ENCODE measurements at regions not wholly inside any gene's neighbourhood (a gene's known extent, or its start where the extent isn't known, plus 50 kb on each side); places are given as distances from the start of the nearest gene placed in this dataset.
A peak's percentile ranks its signal among the peaks of the same experiment; 100 is the strongest.

DNA sequence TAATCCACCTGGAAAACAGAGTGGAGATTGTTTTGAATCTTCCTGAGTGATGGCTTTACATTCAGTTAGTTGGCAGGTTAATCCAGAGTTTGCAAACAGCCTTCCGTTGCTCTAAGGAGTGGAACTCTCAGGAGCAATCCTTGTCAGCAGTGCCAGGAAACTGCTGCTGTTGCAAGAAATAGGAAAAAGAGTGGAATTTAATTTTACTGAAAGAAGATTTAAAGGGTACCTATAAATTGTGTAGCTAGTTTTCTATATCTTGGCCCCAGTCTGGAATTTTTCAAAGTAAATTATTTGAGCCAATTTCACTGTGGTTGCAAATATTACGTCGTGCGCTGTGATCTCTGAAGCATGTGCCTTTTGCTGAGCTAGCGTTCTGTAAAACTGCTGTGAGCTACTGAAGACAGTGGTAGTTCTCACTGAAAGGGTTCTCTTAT, 55.5 kb upstream of the SLC5A12 start:
- peak; percentile 46 for DNase-seq

DNA sequence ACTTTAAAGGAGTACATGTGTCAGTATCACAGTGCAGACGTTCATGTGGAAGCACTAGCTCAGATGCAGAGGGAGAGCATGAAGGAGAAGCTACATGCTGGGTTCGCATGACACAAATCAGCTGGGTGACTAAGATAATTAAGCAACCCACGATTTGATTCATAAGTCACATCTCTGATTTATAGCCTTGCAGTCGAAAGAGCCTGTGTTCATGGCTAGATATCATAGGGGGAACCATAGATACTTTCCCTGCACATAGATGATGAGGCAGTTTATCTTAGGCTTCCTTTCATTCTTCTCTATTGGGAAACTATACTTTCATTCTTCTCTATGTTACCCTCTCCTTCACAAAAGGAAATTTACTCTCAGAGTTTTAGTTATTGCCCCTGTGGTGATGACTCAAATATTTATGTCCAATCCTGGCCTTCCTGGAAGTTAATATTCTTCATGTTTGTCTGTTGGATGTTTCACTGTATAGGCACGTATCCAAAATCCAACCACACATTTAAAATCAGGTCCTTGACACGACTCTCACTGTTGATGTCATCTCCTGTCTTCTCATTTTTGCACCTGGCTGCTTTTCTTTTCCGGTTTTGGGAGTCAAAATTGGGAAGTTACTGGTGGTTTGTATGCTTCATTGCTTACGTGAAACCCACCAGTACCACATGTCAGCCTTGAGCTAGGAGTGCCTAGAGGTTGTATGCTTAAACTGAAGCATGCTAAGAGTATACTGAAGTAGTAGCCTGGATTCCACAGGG, 56.3 kb upstream of the SLC5A12 start:
- no peak for DNase-seq

DNA sequence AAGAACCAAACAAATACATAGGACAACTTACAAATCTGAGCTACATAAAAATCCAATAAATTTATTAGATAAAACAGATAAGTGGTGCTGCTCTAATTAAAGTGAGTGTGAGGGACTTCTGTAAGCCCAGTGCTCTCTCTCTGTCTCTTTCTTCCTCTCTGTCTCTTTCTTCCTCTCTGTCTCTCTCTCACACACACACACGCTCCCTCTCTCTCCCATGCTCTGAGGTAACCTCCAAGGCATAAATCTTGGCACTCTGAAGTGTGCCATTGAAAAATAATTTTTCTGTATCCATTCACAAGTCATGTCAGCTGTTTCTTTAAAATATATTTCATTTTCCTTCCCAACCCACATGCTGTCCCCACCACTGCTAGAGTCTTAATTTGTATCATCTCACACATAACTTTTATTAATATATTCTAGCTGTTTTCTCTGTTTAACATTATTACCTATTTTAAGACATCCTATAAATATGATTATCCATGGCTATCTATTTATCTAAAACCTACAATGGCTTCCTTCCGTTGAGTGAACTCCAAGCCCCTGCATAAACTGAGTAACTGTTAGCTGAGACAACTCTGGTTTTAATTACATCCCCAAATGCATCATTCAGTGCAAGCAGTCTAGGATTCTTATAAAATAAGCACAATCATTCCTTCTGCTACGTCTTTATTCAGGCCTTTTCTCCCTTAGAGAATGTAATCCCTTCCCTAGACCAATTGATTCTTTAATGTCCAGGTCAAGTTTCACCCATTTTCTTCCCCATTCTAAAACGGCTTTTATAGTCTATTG, 57.4 kb upstream of the SLC5A12 start:
- DNase-seq, result no peak

DNA sequence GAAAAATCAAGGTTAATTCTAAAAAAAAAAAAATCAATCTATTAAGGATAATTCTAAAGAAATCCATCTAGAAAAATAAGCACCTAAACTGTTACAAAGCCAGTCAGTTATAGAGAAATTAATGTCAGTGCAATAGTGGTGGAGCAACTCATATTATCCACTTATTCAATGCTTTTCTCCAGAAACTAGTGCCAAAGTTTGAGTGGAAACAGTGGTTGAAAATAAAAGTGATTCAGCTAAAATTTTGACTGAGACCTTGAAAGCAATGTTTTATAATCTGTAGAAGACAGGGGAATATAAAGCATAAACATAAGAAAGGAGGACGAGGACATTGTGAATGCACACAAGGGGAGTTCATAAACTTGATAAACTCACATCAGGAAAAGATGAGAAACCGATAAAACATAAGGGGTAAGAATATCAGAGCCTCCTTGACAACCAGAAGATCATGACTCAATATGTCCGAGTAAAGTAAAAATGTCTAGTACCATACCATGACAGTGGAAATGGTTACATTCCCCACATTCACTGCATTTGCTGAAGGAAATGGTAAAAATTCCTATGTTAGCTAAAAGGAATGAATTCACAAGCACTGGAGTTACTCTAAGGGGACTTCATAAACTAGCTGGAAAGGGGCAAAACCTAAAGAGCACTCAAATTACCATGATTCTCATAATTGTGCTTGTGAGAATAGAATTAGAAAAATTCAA, 58.7 kb upstream of the SLC5A12 start:
- DNase-seq, result no peak

DNA sequence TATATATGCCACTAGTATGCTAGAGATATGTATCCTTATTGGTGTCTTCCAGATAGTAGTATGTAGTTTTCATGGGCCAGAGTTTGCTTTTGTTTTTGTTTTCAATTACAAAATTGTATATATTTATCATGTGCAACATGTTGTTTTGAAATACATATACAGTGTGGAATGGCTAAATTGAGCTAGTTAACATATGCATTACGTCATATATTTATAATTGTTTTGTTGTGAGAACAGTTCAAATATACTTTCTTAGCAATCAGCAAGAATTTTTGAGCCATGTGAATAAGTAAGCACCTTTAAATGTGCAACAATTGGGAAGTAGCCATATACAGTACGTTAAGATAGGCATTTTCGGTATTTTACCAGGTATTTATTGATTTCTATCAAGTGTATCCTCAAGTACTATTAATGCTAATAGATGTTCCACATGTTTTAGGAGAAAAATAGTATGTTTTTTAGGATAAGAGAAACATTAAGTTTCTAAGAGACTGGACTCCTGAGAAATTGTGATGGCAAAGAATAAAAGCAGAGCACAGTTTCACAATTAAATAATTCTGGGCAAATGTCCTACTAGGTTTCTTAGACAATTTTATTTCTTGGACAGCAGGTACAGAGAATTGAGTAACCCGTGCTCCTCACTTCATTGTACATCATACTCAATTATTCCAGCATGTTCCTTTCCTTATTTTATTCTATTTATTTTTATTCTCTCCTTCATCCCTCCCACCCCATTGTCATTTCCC, 60.5 kb upstream of the SLC5A12 start:
- DNase-seq, result no peak

DNA sequence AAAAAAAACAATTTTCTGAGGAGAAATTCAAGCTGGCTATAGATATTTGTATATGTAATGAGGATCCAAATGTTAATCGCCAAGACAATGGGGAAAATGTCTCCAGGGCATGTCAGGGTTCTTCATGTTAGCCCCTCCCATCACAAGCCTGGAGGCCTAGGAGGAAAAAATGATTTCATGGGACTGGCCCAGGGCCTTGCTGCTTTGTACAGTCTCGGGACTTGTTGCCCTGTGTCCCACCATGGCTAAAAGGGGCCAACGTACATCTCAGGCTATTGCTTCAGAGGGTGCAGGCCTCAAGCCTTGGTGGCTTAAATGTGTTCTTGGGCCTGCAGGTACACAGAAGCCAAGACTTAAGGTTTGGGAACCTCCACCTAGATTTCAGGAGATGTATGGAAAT, 62.1 kb upstream of the SLC5A12 start:
- no peak for DNase-seq

DNA sequence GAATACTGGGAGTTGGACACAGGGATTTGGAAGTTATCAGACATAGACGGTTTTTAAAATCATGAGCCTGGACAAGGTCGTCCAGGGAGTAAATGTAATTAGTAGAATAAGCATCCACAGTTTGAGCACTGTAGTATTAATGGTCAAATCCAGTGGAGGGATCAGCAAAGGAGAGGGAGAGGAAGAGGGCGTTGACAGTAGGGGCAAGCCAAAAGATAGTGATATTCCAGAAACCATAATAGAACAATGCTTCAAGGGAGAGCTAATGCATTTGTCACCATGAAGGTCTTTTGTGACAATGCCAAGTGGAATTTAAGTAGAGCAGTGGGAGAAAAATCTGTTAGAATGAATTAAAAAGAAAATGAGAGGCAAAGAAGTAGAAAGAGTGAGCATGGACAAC, 68.9 kb upstream of the SLC5A12 start:
- no peak for DNase-seq

DNA sequence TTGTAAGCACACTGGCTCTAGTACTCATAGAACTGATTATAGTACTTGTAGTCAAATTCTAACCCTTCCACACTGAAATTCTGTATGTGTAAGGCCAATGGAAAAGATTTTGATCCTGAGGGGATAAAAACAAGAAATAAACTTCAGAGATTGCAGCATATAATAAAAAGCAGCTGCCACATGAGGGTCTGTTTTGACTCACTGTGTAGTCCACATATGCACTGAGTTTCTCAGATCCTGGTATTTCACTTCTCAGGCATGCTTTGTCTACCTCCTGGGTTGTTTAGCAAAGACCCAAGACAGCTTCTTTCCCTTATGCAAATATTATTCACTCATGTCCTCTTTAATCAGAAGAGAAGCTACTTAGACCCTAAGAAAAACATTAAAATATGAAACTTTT, 71.1 kb upstream of the SLC5A12 start:
- DNase-seq, result no peak

DNA sequence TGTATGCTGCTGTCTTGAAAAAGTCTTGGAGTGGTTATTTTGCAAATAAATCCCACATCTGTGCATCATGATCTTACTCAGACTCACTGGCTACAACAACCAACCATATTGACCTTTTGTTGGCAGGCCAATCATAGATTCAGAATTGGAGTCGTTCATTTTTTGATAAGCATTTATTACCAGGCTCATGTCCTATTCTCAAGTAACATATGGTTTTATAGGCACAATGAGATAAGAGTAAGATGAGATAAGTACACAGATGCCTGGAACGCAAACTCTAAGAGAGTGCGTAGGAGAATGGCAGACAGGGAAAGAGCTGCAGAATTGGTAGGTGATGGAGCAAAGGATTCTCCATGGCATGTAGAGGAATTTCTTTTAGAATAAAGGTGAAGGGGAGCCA, 71.6 kb upstream of the SLC5A12 start:
- no peak for DNase-seq

DNA sequence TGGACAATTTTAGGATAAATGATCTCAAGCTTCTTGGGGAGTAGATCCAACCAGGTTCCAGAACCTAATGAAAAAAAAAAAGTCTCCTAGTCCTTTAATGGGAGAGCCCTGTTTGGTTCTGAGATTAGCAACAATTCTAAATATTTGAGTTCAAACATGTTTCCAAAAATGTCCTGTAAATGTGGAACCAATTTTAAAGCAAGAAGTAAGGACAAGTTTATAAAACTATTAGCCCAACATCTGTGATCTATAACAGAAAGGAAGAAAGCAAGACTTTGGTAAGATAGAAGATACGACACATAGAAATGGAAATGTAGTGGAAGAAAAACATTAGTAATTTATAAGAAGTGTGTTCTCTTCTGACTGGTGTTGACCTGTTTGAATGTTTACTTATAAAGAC, 79.7 kb upstream of the SLC5A12 start:
- no peak for DNase-seq

DNA sequence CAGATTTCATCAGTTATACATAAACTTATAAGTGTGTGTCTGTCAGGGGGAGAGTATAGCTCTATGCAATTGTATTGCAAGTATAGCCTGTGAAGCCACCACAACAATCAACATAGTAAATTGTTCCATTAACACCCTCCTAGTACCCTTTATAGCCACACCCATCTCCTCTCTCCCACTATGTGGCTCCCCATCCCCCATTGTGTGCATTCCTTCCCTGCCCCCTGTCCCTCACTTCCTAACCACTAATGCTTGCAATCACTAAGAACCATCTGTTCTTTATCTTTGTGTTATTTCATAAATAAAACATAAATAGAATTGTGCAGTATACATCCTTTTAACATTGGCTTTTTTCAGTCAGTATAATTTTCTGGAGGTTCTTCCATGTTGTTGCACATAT, 83.1 kb upstream of the SLC5A12 start:
- DNase-seq, result no peak

DNA sequence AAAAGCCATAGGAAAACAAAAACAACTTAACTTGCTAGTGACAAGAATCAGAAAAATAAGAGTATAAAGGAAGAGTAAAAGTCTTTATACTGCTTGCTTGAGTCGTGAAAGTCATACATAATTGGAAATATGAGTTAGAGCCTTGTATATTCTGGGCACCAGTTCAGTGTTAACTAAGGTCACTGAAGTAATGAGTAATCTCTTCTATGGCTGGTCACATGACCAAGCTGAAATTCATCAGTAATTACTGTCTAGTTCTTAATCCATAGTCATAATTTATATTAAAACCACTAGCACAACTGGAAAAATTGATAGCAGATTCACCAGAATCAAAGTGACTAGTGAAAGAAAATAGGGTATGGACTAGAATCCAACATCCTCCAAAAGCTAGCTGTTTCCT, 84.4 kb upstream of the SLC5A12 start:
- no peak for DNase-seq

DNA sequence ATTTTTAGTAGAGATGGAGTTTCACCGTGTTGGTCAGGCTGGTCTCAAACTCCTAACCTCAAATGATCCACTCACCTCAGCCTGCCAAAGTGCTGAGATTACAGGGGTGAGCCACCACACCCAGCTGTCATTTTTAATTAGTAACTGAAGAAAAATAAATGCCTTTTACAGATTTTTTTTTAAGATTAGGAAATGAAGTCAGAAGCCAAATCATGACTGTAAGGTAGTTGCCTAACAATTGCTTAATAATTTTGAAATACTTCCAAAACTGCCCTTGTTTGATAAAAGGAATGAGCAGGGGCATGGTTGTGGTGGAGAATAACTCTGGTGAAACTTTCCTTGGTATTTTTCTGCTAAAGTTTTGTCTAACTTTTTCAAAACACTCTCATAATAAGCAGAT, 98.9 kb upstream of the SLC5A12 start:
- no peak for DNase-seq

DNA sequence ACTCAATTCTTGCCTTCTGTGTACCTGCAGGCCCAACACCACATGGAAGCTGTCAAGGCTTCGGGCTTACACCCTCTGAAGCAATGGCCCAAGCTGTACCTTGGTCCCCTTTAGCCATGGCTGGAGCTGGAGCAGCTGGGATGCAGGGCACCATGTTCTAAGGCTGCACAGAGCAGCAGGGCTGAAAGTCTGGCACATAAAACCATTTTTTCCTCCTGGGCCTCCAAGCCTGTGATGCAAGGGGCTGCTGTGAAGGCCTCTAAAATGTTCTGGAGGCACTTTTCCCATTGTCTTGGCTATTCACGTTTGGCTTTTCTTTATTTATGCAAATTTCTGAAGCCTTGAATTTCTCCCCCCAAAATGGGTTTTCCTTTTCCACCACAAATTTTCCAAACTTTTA, 102.1 kb upstream of the SLC5A12 start:
- DNase-seq, result no peak

DNA sequence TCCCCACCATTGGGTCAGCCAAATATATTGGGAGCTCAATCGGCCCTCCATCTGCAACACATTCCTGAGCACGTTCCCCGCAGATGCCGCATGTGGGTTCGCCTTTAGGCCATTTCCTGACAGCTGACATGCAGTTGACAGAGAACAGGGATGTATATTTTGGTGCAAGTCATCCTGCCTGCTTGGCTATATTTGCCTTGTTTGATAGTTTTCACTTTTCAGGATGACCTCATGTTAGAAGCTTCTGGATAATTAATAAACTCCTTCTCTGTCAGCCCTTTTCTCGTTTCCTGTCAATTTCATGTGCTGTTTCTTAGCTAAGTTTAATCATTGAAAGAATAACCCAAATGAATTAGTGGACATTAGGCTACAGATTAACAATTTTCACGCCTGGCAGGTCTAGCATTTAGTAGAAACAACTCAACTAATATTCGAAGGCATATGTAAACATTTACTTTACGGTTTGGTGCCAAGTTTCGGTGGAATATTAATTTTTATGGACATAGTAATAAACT, 105.8 kb upstream of the SLC5A12 start:
- DNase-seq, result no peak

DNA sequence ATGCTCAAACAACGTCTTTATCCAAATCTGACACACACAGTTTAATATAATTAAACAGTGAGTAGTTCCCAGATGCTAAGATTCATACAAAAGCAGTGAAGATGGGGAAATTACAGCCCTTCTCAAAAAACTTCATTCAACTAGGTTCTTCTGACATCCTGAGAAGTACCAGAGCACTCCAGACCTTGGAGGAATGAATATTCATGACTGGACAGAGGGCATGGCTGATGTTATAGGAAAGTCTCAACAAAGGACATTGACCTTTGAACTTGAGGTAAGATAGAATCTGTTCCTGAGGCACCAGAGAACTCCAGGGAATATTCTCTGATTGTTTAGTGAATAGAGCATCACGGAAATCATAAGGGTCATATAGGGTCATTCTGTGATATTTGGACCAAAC, 106.4 kb upstream of the SLC5A12 start:
- no peak for DNase-seq

DNA sequence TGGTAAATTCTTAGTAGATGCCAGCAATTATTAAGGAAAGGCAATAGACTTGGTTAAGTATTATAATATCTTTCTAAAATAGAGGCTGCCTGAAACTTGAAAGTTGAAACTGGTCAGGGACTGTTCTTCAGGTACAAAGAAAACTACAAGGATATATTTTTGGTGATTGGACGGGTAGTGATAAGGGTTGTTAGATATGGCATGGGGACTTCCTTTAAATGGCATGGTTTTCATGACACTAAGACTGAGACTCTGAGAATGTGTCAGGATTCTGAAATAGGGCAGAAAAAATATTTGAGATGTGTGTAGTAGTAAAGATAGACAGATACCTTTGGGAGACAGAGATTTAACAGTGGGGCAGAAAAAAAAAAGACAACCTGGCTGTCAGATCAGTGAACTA, 108.4 kb upstream of the SLC5A12 start:
- DNase-seq, result no peak

DNA sequence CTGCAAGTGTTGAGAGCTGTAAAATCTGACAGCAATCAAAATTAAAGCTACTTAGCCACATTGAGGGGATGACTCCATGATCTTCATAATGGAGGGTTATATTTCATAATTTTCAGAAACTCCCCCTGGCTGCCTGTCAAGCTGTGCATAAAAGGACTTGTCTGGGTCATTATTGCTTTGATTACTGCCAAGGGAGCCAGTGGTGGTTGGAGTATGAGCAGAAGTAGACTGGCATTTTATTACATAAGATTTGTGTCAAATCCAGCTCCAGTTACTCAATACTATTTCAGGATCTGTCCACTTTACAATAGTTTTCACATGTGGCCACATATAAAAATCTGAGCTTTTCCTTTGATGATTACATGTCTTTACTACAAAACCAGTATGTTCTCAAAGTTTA, 108.9 kb upstream of the SLC5A12 start:
- DNase-seq, result no peak

DNA sequence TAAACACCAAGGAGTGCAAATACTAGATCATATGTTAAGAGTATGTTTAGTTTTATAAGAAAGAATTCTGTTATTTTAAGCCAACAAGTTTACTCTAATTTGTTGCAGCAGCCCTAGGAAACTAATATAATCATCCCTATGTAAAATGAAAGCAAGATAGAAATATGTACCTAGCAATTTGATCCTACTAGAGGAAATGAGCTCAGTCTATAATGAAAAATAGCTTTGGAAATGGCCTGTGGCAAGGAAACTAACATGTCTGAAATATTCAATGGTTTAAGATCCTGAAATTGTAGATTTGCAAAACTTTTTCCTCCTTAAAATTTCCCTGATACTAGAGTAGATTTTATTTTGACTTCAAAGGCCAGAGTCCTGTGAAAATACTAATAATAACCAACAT, 112.7 kb upstream of the SLC5A12 start:
- DNase-seq, result no peak

DNA sequence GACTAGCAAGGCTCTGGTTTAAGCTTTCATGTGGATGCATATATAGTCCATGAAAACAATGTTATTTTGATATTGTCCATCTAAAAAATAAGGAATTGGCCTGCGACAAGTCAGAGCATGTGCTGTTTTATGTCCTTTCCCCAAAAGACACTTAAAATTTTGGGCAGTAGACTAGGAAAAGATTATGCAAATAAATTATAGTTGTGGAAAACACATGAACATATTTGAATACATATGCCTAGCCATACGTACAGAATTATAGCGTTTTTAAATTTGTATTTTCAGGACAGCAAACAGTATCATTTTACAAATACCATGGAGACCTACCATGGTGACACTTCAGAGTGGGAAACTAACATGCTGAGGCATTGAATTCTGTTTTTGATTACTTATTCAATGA, 113.8 kb upstream of the SLC5A12 start:
- no peak for DNase-seq

DNA sequence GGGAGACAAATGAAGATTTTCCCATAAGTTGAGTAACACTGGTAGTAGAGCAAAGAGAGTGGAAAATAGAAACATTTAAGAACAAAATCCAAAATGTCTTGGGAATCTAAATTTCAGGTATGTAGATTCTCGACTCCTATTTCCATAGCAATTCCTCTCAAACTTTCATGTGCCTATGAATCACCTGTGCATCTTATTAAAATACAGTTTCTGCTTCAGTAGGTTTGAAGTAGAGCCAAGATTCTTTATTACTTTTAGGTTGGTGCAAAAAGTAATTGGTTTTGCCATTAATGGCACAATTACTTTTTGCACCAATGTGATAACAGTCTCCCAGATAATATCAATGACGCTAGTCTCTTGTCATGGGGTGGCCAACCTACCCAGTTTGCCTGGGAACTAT, 115.3 kb upstream of the SLC5A12 start:
- no peak for DNase-seq

DNA sequence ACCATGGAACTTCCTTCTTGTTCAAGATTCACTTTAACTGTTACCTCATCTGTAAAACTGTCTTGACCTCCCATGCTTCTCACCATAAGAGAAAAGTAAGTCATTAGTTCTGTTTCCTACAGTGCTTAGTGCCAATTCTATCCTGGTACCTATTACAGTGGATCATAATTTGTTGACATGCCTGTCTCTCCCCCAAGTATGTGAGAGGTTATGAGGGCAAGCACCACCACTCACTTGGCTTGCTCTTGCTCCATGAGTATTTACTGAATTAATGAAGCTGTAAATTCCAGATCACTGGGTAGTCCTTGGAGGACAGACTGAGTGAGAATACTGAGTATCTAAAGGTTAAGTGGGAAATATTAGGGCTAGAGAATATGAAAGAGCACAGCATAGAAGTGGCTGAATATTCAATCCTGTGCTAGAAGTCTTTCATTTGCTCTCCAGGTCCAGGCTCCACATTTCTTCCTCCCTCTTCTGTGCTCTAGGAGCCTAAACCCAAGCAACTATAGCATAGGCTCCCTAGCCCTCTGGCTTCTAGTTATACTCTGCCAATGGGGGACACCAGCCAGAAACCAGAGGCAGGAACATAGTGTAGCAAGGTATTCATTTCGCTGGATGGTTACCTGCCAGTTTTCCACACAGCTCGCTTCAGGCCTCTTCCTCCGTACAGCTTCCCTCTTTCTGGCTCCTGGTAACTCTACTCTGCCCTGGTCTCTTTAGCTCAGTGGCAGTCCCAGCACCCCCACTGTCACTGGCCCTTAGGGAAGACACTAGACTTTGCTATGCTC, 118.2 kb upstream of the SLC5A12 start:
- no peak for DNase-seq

Data from retina (tissue), 1 donor.